Thyroid gland (tissue), 4 donors: ENCODE measurements at regions not wholly inside any gene's neighbourhood (a gene's known extent, or its start where the extent isn't known, plus 50 kb on each side); places are given as distances from the start of the nearest gene placed in this dataset.

Experiments used
- DNase-seq, 2 donors: peaks; one replicate each; pipeline ENCODE4 v3.0.0-alpha.2; 2019
- H3K27ac ChIP-seq, 3 donors: fragments of 200-600 bp; sonication (generic); 1 replicate in 2 of 3; 2 replicates in 1 of 3; pipeline ENCODE4 v1.5.1; 2016 to 2019; ENCODE audit warnings: mild to moderate bottlenecking in 1 of 3, moderate library complexity in 1 of 3
- H3K27me3 ChIP-seq: fragments of 200-600 bp; sonication (generic); one replicate; pipeline ENCODE4 v1.5.1; 2019
- H3K36me3 ChIP-seq, 2 donors: fragments of 200-600 bp; sonication (generic); one replicate each; pipeline ENCODE4 v1.5.1; 2016 to 2019
- H3K4me1 ChIP-seq, 2 donors: fragments of 200-600 bp; sonication (generic); one replicate each; pipeline ENCODE4 v1.5.1; 2017 to 2019
- H3K4me3 ChIP-seq, 3 donors: fragments of 200-600 bp; sonication (generic); replicated peaks in 1 of 3; 1 replicate in 2 of 3; 2 replicates in 1 of 3; pipeline ENCODE4 v1.5.1; 2016; ENCODE audit warnings: mild to moderate bottlenecking in 1 of 3
- H3K9me3 ChIP-seq: fragments of 200-600 bp; sonication (generic); one replicate; pipeline ENCODE4 v1.5.1; 2017
- CTCF ChIP-seq, 6 experiments: fragments of 200-600 bp in 3 of 6; fragments of 450-650 bp in 3 of 6; sonication (generic) in 3 of 6; IDR thresholded peaks; one replicate each; pipeline ENCODE4 v1.5.1; 2016 to 2019; ENCODE audit warnings: antibody characterized with exemption in 6 of 6, mild to moderate bottlenecking in 2 of 6, inconsistent platforms in 1 of 6, moderate library complexity in 1 of 6
- POLR2A ChIP-seq, 2 donors: fragments of 450-650 bp; IDR thresholded peaks; one replicate each; pipeline ENCODE4 v1.6.1; 2017; ENCODE audit warnings: antibody characterized with exemption in 2 of 2, mild to moderate bottlenecking in 2 of 2, moderate library complexity in 1 of 2
- WGBS, 2 donors: methylation state at CpG; one replicate each; pipeline ENCODE4 v1.1.5; 2017; 5-methylcytosine and 5-hydroxymethylcytosine counted together
- intact Hi-C: fragments of 100-400 bp; cut with DNase I; formaldehyde crosslinking; loops from one replicate; pipeline ENCODE4 v1.15.1; 2023

- TF ChIP-seq POLR2A (IDR thresholded peaks at IDR 0.05) (no peak), CTCF (IDR thresholded peaks at IDR 0.05) (no peak)
- Histone ChIP-seq H3K27ac (no peak overlapping the region), H3K36me3 (no peaks in the 10 kb centered on the region), H3K4me3 (no peak overlapping the region), H3K9me3 (no peaks in the 10 kb centered on the region), H3K4me1 (no peaks in the 10 kb centered on the region), H3K27me3 (no peaks in the 10 kb centered on the region)
- intact Hi-C loops: no loop called here
- WGBS, 2 donors: 81 to 83% methylated on average over 7 of the region's 7 CpGs
- no peak for DNase-seq
Observed at GRCh38 chr22:47859881-47860525, 1097.6 kb downstream of the TBC1D22A start.

GRCh38 chr22:47858773-47859306 lies 1096.4 kb downstream of the TBC1D22A start:
- H3K27ac ChIP-seq: no peak overlapping the region
- H3K9me3 ChIP-seq: no peaks in the 10 kb centered on the region
- TF ChIP-seq CTCF (IDR thresholded peaks at IDR 0.05) (no peak), POLR2A (IDR thresholded peaks at IDR 0.05) (no peak)

GRCh38 chr22:47854680-47855079 lies 1092.2 kb downstream of the TBC1D22A start:
- no peaks in the 10 kb centered on the region for H3K36me3 ChIP-seq
- intact Hi-C loops: no loop called here
- H3K27me3 ChIP-seq: no peaks in the 10 kb centered on the region
- no peak for DNase-seq
- WGBS, 2 donors: 84 to 89% methylated on average over 4 of the region's 4 CpGs
- H3K9me3 ChIP-seq: no peaks in the 10 kb centered on the region
- H3K27ac ChIP-seq: no peak overlapping the region
- no peak overlapping the region for H3K4me3 ChIP-seq
- TF ChIP-seq CTCF (IDR thresholded peaks at IDR 0.05): no peak
- TF ChIP-seq POLR2A (IDR thresholded peaks at IDR 0.05): no peak
- no peaks in the 10 kb centered on the region for H3K4me1 ChIP-seq

More at GRCh38 chr22:47858773-47859306, 1096.4 kb downstream of the TBC1D22A start:
- no peak for DNase-seq
- Histone ChIP-seq H3K4me3 (no peak overlapping the region), H3K36me3 (no peaks in the 10 kb centered on the region), H3K4me1 (no peaks in the 10 kb centered on the region), H3K27me3 (no peaks in the 10 kb centered on the region)
- intact Hi-C loops: no loop called here

- DNase-seq: no peak
- TF ChIP-seq CTCF (IDR thresholded peaks at IDR 0.05) (no peak), POLR2A (IDR thresholded peaks at IDR 0.05) (no peak)
- H3K27ac ChIP-seq: no peak overlapping the region
- no peaks in the 10 kb centered on the region for H3K36me3 ChIP-seq
- no peak overlapping the region for H3K4me3 ChIP-seq
- no peaks in the 10 kb centered on the region for H3K27me3 ChIP-seq
- no peaks in the 10 kb centered on the region for H3K9me3 ChIP-seq
- intact Hi-C loops: no loop called here
- WGBS, 2 donors: 79% methylated on average over 5 of the region's 5 CpGs
- H3K4me1 ChIP-seq: no peaks in the 10 kb centered on the region
Observed at GRCh38 chr22:47854251-47854650, 1091.8 kb downstream of the TBC1D22A start.

- no peak for DNase-seq
- TF ChIP-seq POLR2A (IDR thresholded peaks at IDR 0.05): no peak
- TF ChIP-seq CTCF (IDR thresholded peaks at IDR 0.05): no peak
- WGBS, 2 donors: 83 to 85% methylated on average over 3 of the region's 3 CpGs
- H3K4me3 ChIP-seq: no peak overlapping the region
- no peak overlapping the region for H3K27ac ChIP-seq
- H3K36me3 ChIP-seq: no peaks in the 10 kb centered on the region
- H3K9me3 ChIP-seq: no peaks in the 10 kb centered on the region
- no peaks in the 10 kb centered on the region for H3K4me1 ChIP-seq
- no peaks in the 10 kb centered on the region for H3K27me3 ChIP-seq
- intact Hi-C loops: no loop called here
Observed at GRCh38 chr22:47853750-47854149, 1091.3 kb downstream of the TBC1D22A start.
